ENCODE measurements at regions not wholly inside any gene's neighbourhood (a gene's known extent, or its start where the extent isn't known, plus 50 kb on each side); places are given as distances from the start of the nearest gene placed in this dataset.

GRCh38 chr1:232696466-232696865 is 66.5 kb upstream of the SIPA1L2 start:
- 100% methylated on average over 1 of the region's 6 CpGs for WGBS (ENCODE audit: insufficient coverage, low lambda C conversion rate)
- Histone ChIP-seq H3K9me3 (ENCODE audit: control insufficient read depth, low read depth, low read length) (no peaks in the 10 kb centered on the region), H3K4me3 (ENCODE audit: low read length) (no peak overlapping the region), H3K4me1 (ENCODE audit: control insufficient read depth, insufficient read depth, low read length) (no peaks in the 10 kb centered on the region), H3K27me3 (ENCODE audit: control insufficient read depth, insufficient read depth, low read length) (no peaks in the 10 kb centered on the region), H3K36me3 (ENCODE audit: control insufficient read depth, insufficient read depth, low read length) (no peaks in the 10 kb centered on the region), H3K27ac (ENCODE audit: low read length) (no peak overlapping the region)
- no peak for DNase-seq

- no peaks in the 10 kb centered on the region for H3K27me3 ChIP-seq (ENCODE audit: control insufficient read depth, insufficient read depth, low read length)
- no CpG with 5 or more reads among the region's 4 CpGs for WGBS (ENCODE audit: insufficient coverage, low lambda C conversion rate)
- no peak for DNase-seq
Observed at GRCh38 chr1:232697187-232697822, 67.4 kb upstream of the SIPA1L2 start.

GRCh38 chr1:232699814-232700213 is 69.9 kb upstream of the SIPA1L2 start:
- Histone ChIP-seq H3K27ac (ENCODE audit: low read length) (no peak overlapping the region), H3K4me1 (ENCODE audit: control insufficient read depth, insufficient read depth, low read length) (peaks cover 6% of the 10 kb centered on the region), H3K9me3 (ENCODE audit: control insufficient read depth, low read depth, low read length) (no peaks in the 10 kb centered on the region), H3K27me3 (ENCODE audit: control insufficient read depth, insufficient read depth, low read length) (no peaks in the 10 kb centered on the region), H3K36me3 (ENCODE audit: control insufficient read depth, insufficient read depth, low read length) (no peaks in the 10 kb centered on the region), H3K4me3 (ENCODE audit: low read length) (no peak overlapping the region)
- no peak for DNase-seq
- 100% methylated on average over 1 of the region's 6 CpGs for WGBS (ENCODE audit: insufficient coverage, low lambda C conversion rate)

More at GRCh38 chr1:232697187-232697822, 67.4 kb upstream of the SIPA1L2 start:
- Histone ChIP-seq H3K9me3 (ENCODE audit: control insufficient read depth, low read depth, low read length) (no peaks in the 10 kb centered on the region), H3K4me1 (ENCODE audit: control insufficient read depth, insufficient read depth, low read length) (no peaks in the 10 kb centered on the region), H3K27ac (ENCODE audit: low read length) (no peak overlapping the region), H3K4me3 (ENCODE audit: low read length) (no peak overlapping the region), H3K36me3 (ENCODE audit: control insufficient read depth, insufficient read depth, low read length) (no peaks in the 10 kb centered on the region)

GRCh38 chr1:232702911-232703310 is 73.0 kb upstream of the SIPA1L2 start:
- no peaks in the 10 kb centered on the region for H3K27me3 ChIP-seq (ENCODE audit: control insufficient read depth, insufficient read depth, low read length)
- no peak for DNase-seq
- H3K4me3 ChIP-seq (ENCODE audit: low read length), result no peak overlapping the region
- no peaks in the 10 kb centered on the region for H3K36me3 ChIP-seq (ENCODE audit: control insufficient read depth, insufficient read depth, low read length)
- no peak overlapping the region for H3K27ac ChIP-seq (ENCODE audit: low read length)
- no peaks in the 10 kb centered on the region for H3K9me3 ChIP-seq (ENCODE audit: control insufficient read depth, low read depth, low read length)
- WGBS (ENCODE audit: insufficient coverage, low lambda C conversion rate), result 80% methylated on average over 1 of the region's 5 CpGs
- peaks cover 6% of the 10 kb centered on the region for H3K4me1 ChIP-seq (ENCODE audit: control insufficient read depth, insufficient read depth, low read length)

DNA sequence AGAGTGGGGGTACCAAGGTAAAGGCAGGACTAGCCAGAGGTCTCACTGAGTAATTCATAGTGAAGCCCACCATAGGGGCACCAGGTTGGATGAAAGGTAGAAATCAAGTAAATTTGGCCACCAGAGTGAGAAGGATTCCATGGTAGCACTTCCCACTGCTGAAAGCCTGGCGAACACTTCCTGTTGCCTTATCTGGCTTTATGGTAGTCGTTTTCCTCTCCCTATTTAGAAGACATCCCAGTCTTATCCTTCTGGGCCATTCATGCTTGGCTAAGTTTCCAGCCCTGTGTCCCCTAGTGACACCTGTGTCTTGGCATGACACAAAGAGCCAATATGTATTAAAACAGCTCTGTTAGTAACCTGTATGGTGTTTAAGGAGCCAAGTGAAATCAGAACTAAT is 74.3 kb upstream of the SIPA1L2 start:
- no CpG with 5 or more reads among the region's 2 CpGs for WGBS (ENCODE audit: insufficient coverage, low lambda C conversion rate)
- H3K4me3 ChIP-seq (ENCODE audit: low read length), result no peak overlapping the region
- DNase-seq, result no peak
- no peaks in the 10 kb centered on the region for H3K36me3 ChIP-seq (ENCODE audit: control insufficient read depth, insufficient read depth, low read length)
- no peak overlapping the region for H3K27ac ChIP-seq (ENCODE audit: low read length)
- no peaks in the 10 kb centered on the region for H3K9me3 ChIP-seq (ENCODE audit: control insufficient read depth, low read depth, low read length)
- no peaks in the 10 kb centered on the region for H3K27me3 ChIP-seq (ENCODE audit: control insufficient read depth, insufficient read depth, low read length)
- H3K4me1 ChIP-seq (ENCODE audit: control insufficient read depth, insufficient read depth, low read length), result peaks cover 6% of the 10 kb centered on the region

DNA sequence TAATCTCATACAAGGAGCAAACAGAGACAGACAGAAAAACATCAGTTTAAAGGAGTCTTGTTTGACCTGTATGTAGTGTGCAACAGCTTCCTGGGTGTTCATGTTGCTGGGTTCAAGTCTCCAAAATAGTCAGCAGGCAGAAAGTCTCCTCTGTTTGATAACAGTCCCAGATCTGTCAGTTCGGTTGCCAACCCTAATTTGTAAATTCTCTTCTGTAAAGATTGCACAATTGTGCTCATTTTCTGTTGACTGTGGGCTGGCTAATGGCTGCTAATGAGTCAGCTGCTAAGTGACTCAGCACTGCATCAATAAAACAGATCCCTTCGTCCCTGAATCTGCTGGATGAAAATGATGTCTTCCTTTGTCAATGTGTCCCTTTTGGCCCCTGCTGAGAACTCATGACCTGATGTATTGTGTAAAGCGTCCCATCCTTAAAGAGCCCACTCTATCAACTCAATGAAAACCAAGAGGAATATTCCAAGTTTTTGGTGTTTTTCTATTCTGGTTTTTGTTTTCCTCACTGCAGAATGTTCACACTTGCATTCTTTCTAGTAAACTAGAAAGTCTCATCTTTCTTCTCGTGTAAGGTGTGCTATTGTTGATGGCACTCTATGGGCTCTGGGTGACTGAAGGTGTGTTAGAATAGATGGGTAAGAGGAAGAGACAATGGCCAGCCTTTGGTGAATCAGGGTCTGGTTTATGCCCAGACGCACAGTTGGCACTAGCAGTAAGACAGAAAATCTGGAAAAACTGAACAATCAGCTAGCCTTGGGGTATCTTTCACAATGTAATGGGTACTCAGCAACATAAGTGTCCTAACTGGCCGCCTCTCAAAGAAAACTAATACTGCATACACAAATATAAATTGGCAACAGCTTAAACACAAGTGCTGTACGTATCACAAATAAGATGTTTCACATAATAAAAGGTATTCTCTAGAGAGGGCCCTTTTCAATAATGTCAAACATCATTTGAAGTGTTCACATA is 75.1 kb upstream of the SIPA1L2 start:
- no peak overlapping the region for H3K27ac ChIP-seq (ENCODE audit: low read length)
- DNase-seq, result peak; percentile 78 to 85
- H3K4me1 ChIP-seq (ENCODE audit: control insufficient read depth, insufficient read depth, low read length), result peaks cover 6% of the 10 kb centered on the region
- H3K36me3 ChIP-seq (ENCODE audit: control insufficient read depth, insufficient read depth, low read length), result no peaks in the 10 kb centered on the region
- H3K27me3 ChIP-seq (ENCODE audit: control insufficient read depth, insufficient read depth, low read length), result no peaks in the 10 kb centered on the region
- WGBS (ENCODE audit: insufficient coverage, low lambda C conversion rate), result 73% methylated on average over 2 of the region's 7 CpGs
- no peaks in the 10 kb centered on the region for H3K9me3 ChIP-seq (ENCODE audit: control insufficient read depth, low read depth, low read length)
- no peak overlapping the region for H3K4me3 ChIP-seq (ENCODE audit: low read length)

DNA sequence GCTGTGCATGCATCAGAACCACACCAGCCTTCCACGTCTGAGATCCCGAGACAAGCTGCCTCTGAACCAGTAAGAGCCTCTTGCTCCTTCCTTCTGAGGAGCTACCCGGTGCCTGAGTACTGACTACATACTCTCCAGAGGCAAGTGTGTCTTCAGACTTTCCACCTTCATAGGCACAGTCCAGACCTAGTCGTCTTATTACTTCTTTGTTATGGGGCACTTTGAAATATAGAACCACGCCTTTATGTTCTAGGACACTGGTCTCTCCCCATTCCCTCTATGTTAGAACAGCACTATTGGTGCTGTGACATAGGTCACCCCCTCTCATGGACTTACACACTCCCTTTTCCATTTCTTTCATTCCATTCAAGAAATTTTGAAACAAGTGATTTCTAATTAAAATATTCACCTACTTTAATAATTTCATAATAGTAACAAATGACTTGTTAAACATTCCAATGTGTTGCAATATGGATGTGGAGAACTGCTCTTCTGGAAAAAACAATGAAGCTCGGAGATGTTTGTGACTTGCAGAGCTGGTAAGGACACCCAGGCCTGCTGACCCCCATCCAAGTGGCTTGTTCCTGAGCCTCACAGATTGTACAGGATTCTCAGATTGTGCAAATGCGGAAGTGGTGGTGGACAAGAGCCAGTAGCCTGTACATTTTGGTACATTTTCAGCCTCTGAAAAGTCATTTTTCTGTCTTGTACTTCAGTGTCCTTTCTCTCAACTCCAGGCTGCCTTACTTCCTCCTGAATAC is 76.1 kb upstream of the SIPA1L2 start:
- no peaks in the 10 kb centered on the region for H3K36me3 ChIP-seq (ENCODE audit: control insufficient read depth, insufficient read depth, low read length)
- no peak for DNase-seq
- H3K4me1 ChIP-seq (ENCODE audit: control insufficient read depth, insufficient read depth, low read length), result peaks cover 6% of the 10 kb centered on the region
- H3K27ac ChIP-seq (ENCODE audit: low read length), result no peak overlapping the region
- H3K4me3 ChIP-seq (ENCODE audit: low read length), result no peak overlapping the region
- H3K9me3 ChIP-seq (ENCODE audit: control insufficient read depth, low read depth, low read length), result no peaks in the 10 kb centered on the region
- WGBS (ENCODE audit: insufficient coverage, low lambda C conversion rate), result 100% methylated on average over 1 of the region's 7 CpGs
- no peaks in the 10 kb centered on the region for H3K27me3 ChIP-seq (ENCODE audit: control insufficient read depth, insufficient read depth, low read length)

- Histone ChIP-seq H3K27ac (ENCODE audit: low read length) (no peak overlapping the region), H3K9me3 (ENCODE audit: control insufficient read depth, low read depth, low read length) (no peaks in the 10 kb centered on the region), H3K36me3 (ENCODE audit: control insufficient read depth, insufficient read depth, low read length) (no peaks in the 10 kb centered on the region), H3K27me3 (ENCODE audit: control insufficient read depth, insufficient read depth, low read length) (no peaks in the 10 kb centered on the region), H3K4me3 (ENCODE audit: low read length) (no peak overlapping the region), H3K4me1 (ENCODE audit: control insufficient read depth, insufficient read depth, low read length) (peaks cover 6% of the 10 kb centered on the region)
- no CpG with 5 or more reads among the region's 2 CpGs for WGBS (ENCODE audit: insufficient coverage, low lambda C conversion rate)
- no peak for DNase-seq
Observed at GRCh38 chr1:232707142-232707541, 77.2 kb upstream of the SIPA1L2 start.

DNA sequence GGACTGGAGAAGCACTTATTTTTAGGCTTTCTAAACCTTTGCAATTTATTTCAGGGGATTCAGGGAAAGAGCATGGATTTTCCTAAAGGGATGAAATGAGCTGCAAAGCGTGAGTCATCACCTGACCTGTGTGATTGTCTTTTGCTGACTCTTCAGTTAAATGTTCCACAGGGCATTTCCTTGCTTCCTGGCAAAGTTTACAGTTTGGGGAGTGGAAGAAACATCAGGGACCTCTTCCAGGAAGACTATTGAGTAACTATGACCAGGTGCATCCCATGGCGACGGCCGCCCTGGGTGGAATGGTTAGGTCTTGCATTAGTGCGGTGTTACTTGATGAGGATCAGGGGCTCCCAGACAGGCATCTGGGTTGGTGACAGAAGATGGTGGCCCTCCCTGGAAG is 79.5 kb upstream of the SIPA1L2 start:
- WGBS (ENCODE audit: insufficient coverage, low lambda C conversion rate), result no CpG with 5 or more reads among the region's 5 CpGs
- Histone ChIP-seq H3K27me3 (ENCODE audit: control insufficient read depth, insufficient read depth, low read length) (no peaks in the 10 kb centered on the region), H3K4me1 (ENCODE audit: control insufficient read depth, insufficient read depth, low read length) (peaks cover 3% of the 10 kb centered on the region), H3K27ac (ENCODE audit: low read length) (no peak overlapping the region), H3K36me3 (ENCODE audit: control insufficient read depth, insufficient read depth, low read length) (no peaks in the 10 kb centered on the region), H3K4me3 (ENCODE audit: low read length) (no peak overlapping the region), H3K9me3 (ENCODE audit: control insufficient read depth, low read depth, low read length) (no peaks in the 10 kb centered on the region)
- peak; percentile 31 to 67 for DNase-seq

DNA sequence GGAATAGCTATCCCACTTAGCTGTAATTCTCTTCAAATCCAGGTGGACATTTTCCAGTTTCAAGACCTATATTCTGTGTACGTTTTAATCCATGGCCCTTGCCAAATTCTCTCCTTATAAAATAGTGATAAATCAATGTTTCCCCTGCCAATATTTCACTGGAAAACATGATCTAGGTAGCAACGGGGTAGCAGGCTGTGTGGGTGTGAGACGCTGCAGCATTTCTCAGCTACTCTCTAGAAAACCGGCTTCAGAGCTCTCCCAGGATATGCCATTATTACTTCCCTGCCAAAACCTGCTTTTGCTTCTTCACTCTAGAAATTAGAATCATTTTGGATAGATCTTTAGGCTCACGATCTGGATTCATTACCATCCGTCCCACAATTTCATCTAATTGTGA is 82.1 kb upstream of the SIPA1L2 start:
- no peak for DNase-seq
- no peak overlapping the region for H3K4me3 ChIP-seq (ENCODE audit: low read length)
- H3K27ac ChIP-seq (ENCODE audit: low read length), result no peak overlapping the region
- no peaks in the 10 kb centered on the region for H3K9me3 ChIP-seq (ENCODE audit: control insufficient read depth, low read depth, low read length)
- no peaks in the 10 kb centered on the region for H3K27me3 ChIP-seq (ENCODE audit: control insufficient read depth, insufficient read depth, low read length)
- WGBS (ENCODE audit: insufficient coverage, low lambda C conversion rate), result 95% methylated on average over 3 of the region's 6 CpGs
- H3K36me3 ChIP-seq (ENCODE audit: control insufficient read depth, insufficient read depth, low read length), result no peaks in the 10 kb centered on the region
- H3K4me1 ChIP-seq (ENCODE audit: control insufficient read depth, insufficient read depth, low read length), result no peaks in the 10 kb centered on the region
